Ovary (tissue), 3 donors: ENCODE measurements at regions not wholly inside any gene's neighbourhood (a gene's known extent, or its start where the extent isn't known, plus 50 kb on each side); places are given as distances from the start of the nearest gene placed in this dataset.

Source experiments
- CTCF ChIP-seq, 3 donors: fragments of 450-650 bp in 2 of 3; fragments of 200-600 bp in 1 of 3; IDR thresholded peaks; one replicate each; pipeline versions ENCODE4 v1.5.1 to v1.8.0; 2016 to 2022; ENCODE audit warnings: antibody characterized with exemption in 3 of 3, mild to moderate bottlenecking in 1 of 3
- EP300 ChIP-seq: sonication (generic); formaldehyde crosslinking; IDR thresholded peaks from one replicate; pipeline ENCODE4 v1.6.1; 2017; ENCODE audit warnings: antibody characterized with exemption
- POLR2A ChIP-seq: fragments of 450-650 bp; IDR thresholded peaks from one replicate; pipeline ENCODE4 v1.6.1; 2017; ENCODE audit warnings: antibody characterized with exemption, mild to moderate bottlenecking, moderate library complexity
- donor health status: DM: no; HTN: no; CAD: no.

GRCh38 chr1:232334246-232334645, 295.7 kb downstream of the SIPA1L2 start:
- TF ChIP-seq CTCF (IDR thresholded peaks at IDR 0.05): no peak
- no peak for TF ChIP-seq POLR2A
- TF ChIP-seq EP300: no peak
